GM18499 (cell line): ENCODE measurements at regions not wholly inside any gene's neighbourhood (a gene's known extent, or its start where the extent isn't known, plus 50 kb on each side); places are given as distances from the start of the nearest gene placed in this dataset.

Source experiments
- ATAC-seq: cut with Tn5 transposase; IDR thresholded peaks from one replicate; pipeline ENCODE4 v1.9.1; 2021; ENCODE audit warnings: moderate number of reproducible peaks; ENCODE audit not compliant: insufficient read depth, unreplicated experiment

DNA sequence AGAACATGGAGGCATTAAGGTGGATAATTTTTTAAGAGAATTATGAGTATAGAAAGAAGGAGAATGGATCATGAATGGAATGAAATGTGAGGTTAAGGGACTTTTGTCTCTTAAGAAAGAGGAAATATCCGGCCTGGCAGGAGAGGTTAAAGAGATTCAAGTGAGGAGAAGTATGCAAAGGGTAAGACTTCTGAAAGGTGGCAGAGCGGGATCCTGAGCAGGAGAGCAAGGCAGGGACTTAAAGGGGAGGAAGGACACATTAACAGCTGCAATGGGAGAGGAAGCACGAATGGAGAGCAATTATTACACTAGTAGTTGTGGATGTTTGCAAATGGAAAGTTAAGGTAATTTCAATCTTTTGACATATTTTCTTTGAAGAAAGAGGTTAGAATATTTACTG lies 171.0 kb downstream of the KITLG start:
- ATAC-seq = no peak

DNA sequence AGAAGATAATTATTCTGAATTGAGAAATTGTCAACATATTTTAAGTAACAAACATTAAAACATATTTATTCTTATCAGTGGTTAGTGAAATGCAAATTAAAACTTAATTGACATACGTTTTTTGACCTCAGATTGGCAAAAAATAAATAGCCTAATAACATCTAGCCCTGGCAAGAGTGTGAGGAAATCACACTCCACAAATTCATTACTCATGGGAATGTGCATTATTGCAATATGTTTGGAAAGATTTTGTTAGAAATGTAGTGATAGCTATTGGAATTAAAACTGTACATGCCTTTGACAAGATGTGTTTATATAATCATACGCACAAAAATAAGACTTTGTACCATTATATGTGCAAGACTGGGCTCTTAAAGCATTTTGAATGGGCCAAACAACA lies 168.6 kb downstream of the KITLG start:
- no peak for ATAC-seq

DNA sequence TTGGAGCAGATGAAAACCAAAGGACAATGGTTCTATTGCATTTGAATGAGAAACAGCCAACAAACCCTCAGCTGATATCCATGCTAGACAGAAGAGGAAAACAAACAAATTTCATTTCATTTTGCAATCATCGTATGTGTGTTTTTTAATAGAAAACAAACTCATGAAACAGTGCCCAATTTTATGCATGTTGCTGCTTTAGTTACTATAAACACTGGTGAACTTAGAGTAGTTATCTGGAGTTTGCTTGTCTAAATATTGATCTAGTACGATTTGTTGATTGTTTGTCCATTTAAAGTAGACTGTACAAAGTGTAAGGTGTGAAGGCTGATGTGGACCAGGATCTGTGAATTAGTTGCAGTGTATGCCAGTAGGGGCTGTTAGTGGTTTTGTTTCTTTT lies 166.6 kb downstream of the KITLG start:
- ATAC-seq = no peak

DNA sequence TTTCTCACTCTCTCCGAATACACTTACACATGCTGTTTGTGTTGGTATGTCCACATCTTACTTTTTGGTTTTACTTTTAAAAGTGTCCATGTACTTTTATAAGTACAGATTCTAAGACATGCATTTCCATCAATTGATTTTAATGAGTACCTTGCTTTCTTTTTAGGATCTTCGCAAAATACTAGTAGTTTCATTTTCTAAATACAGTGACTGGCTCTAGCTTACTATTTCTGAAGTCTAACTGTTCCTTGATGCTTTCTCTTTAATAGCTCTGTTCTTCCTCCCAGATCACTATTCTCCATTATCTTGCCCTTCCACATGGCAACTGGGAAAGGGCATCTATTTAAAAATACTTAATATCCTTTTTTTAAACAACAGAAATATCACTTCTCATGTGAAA lies 164.1 kb downstream of the KITLG start:
- ATAC-seq = no peak

DNA sequence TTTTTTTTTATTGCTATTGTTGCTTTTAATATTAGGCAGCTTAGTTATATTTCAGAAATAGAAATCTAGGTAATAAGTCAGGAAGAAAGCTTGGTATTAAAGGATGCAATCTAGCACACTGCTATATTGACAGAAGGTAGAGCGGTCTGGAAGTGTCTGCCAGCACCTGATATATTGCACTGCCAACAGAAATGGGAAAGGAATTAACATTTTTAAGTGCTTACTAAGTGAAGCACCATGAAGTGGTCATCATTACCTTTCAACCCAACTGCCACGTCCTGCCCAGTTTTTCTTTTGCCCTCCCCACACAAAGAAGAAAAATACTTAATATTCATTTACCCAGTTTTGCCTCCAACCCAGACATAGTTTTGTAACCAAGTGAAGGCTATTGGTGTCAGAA lies 163.5 kb downstream of the KITLG start:
- no peak for ATAC-seq

DNA sequence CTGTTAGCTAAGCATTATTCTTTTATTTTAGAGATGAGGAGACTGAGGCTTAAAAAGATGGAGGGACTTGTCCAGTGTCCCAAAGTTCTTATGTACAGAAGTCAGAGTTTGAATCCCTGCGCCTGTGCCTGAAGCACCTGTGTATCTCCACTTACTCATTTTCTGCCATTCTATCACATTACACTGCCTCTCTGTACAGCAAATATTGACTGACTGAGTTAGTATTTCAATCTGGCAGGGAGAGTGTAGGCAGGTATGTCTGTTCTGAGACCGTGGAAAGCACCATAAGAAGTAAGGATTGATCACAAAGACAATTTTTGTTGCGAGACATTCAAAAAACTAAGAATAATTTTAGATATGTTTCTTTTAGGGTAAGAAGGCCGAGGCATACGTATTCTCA lies 162.7 kb downstream of the KITLG start:
- no peak for ATAC-seq

DNA sequence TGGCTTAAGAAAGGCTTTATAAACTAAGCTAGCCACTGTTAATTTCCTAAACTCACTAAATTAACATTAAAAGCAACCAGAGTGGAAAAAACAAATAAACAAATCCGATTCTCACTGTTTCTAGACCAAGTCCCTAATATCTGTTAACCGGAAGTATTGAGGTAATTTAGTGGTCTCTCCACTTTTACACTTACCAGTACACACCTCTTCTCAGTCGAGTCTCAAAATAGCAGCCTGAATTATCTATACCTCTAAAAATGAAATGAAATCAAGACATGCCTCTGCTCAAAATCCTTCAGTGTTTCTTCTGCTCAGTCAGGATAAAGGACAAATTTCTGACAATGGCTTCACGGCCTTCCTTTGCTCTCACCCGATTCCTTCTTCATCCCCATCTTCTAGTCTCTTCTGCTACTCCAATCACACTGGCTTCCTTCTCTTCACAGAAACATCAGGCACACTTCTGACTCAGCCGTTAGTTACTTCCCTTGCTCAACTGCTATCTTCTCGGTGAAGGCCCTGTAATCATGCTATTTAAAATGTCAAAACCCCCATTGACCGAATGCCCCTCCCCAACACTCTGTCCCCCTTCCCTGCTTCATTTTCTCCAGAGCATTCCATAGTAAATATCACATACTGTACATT lies 161.3 kb downstream of the KITLG start:
- no peak for ATAC-seq

DNA sequence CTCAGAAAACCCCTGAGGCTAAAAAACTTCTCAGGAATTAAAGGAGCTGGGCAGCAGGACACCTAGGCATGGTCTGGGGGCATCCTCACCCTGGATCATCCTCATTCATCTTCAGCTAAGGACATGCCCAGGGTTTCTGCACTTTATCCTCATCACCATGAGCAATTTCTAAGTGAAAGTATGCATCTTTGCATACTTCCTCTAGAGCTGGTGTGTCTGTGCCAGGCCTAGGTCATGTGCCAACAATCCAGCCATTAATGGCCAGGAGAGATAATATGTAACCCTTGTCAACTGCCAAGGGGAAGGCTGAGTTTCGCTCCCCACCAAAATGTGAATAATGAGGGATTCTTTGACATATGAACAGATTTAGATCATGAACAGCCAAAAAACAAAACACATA lies 160.5 kb downstream of the KITLG start:
- no peak for ATAC-seq

DNA sequence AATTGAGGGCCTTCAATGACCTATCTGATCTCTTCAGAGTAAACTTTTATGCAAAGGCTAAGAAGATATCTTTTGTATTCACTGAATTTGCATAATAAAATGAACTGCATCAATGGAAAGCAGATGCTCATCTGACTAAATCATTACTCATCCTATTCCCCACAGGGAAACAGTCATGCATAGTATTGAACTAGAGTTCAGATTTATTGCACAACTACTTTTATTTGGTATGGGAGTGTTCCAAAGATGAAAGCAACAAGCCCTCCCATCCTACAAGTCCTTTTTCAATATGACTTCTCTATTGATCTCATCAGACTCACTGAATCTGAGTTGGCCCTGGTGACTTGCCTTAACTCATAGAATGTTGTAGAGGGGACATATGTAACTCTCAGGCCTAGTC lies 159.8 kb downstream of the KITLG start:
- ATAC-seq = no peak

DNA sequence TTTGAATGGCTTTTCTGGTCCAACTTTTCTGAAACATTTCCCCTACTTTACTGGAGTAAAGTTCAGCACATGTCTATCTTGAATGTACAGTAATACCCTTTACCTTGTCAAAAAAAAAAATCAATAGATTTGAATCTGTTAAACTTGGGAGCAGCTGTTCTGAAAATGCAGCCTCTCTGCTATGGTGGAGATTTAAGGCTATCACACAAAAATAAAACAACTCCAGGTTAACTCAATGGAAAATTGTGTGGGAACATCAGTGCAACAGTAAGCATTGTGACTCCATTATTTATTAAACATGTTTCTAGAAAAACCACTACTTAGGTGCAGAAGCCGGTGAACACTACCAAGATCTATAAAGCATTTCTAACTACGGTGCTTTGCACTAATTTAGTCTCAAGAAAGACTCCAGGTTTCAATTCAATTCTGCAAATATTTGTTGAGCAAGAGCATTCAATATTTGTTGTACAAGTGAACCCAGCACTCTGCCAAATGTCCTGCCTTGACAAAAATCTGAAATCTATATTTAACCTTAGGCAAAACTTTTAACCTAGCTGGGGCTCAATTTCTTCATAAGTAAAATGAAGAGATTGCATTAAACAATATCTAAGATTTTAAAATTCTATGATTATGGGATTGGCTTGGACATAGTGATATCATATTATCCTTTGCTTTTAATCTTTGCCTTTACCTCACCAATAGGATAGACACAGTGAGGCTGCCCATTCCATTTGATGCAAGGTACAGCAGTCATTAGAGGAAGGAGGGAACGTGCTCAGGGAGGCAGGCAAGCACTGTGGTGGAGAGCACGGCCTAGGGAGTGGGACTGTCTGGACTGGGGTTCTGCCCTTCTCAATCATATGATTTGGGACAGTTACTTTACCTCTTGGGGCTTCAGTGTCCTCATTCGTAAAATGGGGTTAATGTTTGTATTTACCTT lies 155.2 kb downstream of the KITLG start:
- no peak for ATAC-seq

DNA sequence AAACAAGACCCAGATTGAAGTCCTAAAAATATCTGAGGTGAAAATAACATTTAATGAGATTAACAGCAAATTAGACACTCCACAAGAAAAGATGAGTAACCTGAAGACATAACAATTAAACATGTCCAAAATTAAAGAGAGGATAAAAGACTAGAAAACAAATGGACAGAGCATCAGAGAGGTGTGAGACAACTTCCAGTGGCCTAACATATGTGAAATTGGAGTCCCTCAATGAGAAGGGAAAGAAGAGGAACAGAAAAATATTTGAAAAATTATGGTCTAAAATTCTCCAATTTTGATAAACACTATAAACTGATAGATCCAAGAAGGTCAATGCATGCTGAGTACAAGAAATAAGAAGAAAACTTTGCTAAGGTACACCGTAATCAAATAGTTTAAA lies 151.9 kb downstream of the KITLG start:
- ATAC-seq = no peak

DNA sequence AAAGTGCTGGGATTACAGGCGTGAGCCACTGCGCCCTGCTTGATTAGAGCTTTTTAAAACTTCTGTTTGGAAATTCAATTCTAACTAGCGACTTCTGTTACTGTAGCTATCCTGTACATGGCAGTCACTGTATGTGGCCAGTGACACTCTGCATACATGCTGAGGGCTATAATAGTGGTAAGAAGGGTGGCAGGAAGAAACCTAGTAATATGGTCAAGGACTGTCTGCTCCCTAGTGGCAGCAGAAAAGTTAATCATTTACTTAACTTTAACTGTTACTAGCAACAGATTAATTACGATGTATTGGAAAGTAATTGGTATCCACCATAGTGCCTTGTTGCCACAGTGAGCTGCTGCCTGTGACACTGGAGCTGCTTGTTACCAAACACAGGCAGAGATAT lies 149.0 kb downstream of the KITLG start:
- no peak for ATAC-seq

DNA sequence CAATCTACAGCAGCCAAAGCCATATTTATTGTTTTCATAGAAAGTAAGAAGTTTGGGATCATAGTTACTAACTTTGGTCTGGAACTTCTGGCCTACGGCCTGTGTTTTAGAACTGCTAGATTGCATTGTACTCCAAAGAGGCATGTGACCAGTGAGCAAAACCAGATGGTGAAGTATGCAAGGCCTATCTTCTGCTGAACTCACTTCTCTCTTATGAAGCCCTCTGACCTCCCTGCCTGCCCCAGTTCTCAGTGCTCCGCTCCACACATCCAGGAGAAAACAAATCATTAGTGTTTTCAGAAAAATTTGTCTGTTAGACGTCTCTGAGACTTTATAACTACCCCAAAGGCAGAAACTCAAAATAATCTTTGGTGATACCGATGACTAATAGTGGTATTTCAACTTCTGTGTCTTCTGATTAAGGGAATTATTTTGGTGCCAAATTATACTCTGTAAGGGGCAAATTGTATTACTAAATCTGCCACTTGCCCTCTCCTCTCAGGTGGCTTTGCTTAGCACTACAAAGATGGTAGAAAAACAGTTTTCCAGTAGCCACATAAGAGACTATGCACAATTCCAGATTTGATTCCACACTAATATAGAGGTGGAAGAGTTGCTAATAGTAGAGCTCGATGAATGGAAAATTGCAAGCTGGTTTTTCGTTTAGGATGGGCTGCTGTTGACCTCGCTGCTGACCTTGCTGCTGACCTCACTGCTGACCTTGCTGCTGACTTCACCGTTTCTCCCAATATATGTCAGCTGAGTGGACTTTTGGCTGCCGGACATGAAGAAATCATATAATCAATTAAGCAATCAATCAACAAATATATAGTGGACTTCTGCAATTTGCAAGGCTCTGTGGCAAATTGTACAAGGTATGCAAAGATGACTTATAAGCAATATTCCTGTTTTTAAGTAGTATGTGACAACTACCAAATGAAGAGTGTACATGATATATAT lies 147.5 kb downstream of the KITLG start:
- no peak for ATAC-seq

DNA sequence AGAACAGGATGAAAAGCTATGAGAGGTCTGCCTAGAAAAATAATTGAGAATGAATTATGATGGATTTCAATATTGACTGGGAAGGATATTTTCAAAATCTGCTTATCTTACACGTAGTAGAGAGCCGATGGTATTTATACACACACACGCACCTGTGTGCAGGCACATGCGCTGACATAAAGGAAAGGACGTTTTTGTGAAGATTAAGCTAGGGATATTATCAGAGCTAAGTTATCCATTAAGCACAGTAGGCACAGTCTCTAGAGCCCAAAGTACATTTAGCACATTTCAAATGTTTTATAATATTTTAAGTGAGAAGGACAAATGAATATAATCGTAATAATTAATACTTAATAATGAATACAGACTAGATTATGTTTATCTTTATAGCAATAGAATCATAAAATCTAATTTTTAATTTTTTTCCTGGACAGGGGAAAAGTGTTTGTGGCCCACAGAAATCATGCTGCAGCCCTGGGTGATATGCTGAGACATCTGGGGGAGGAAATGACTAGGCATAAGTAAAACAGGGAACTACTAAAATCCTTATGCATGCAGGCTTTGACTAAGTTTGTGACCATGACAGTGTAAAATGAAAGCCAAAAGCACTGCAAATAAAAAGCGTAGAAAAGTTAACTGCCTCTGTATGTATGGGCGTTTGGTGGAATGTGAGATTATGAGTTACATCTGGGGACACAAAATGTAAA lies 146.1 kb downstream of the KITLG start:
- peak; percentile 87 for ATAC-seq

DNA sequence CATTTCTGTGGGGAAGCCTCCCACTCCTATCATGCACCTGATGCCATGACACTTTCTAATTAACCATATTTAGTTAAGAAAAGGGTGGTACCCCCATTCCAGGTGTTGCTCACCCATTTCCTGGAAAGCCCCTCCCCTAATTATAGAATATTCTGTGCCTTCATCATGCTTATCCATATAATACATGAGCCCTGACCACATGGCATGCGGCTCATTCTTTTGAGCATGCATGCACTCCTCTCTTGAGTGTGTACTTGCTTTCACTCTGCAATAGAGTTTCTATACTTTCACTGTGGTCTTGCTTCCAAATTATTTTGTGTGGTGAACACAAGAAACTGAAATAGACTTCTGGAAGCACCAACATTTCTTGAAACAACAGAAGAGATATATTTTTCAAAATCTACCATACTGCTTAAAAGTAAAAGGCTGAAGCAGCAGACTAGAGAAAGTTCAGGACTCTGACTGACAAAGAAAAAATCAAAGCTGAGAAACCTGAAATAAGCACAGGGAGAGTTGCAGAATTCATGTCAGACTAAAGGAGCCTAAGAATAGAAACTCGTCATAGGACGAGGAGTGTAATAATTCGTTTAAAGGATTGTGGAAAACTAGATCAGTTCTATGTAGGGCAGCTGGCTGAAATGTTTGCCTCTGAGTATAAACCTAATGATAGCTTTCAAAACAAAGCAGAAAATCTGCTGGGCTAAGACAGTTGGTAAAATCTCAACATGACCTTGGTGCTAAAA lies 144.8 kb downstream of the KITLG start:
- no peak for ATAC-seq

DNA sequence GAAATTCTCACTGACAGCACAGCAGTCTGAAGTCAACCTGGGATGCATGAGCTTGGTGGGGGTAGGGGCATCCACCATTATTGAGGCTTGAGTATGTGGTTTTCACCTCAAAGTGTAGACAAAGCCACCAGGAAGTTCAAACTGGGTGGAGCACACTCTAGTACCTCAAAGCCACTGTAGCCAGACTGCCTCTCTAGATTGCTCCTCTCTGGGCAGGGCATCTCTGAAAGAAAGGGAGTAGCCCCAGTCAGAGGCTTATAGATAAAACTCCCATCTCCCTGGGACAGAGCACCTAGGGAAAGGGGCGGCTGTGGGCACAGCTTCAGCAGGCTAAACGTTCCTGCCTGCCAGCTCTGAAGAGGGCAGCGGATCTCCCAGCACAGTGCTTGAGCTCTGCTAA lies 143.0 kb downstream of the KITLG start:
- ATAC-seq = no peak
